NOMO-1 treated with DMSO at 0.1 percent for 48 hours (cell line): ENCODE measurements at regions not wholly inside any gene's neighbourhood (a gene's known extent, or its start where the extent isn't known, plus 50 kb on each side); places are given as distances from the start of the nearest gene placed in this dataset.
"Not testable (repeated sequence)": the region's sequence is repeated elsewhere in the genome, so short reads cannot be mapped to it uniquely, and the experiment has no call there.

ENCODE experiments used
- DNase-seq: peaks from one replicate; lab custom pipeline; 2025; ENCODE audit not compliant: unreplicated experiment; lab: John Stamatoyannopoulos, UW

- peak; percentile 92 for DNase-seq
These were observed 783.3 kb upstream of the CADM2 start for GRCh38 chr3:84175449-84175848.

- DNase-seq = no peak
These were observed 773.9 kb upstream of the CADM2 start for GRCh38 chr3:84184937-84185336.

GRCh38 chr3:84194029-84194428 is 764.8 kb upstream of the CADM2 start:
- DNase-seq = no peak

GRCh38 chr3:84209474-84209873 is 749.3 kb upstream of the CADM2 start:
- DNase-seq = no peak

- no peak for DNase-seq
These were observed 735.3 kb upstream of the CADM2 start for GRCh38 chr3:84223512-84223911.

- no peak for DNase-seq
These were observed 734.5 kb upstream of the CADM2 start for GRCh38 chr3:84224262-84224661.

- no peak for DNase-seq
These were observed 722.5 kb upstream of the CADM2 start for GRCh38 chr3:84236261-84236660.

DNA sequence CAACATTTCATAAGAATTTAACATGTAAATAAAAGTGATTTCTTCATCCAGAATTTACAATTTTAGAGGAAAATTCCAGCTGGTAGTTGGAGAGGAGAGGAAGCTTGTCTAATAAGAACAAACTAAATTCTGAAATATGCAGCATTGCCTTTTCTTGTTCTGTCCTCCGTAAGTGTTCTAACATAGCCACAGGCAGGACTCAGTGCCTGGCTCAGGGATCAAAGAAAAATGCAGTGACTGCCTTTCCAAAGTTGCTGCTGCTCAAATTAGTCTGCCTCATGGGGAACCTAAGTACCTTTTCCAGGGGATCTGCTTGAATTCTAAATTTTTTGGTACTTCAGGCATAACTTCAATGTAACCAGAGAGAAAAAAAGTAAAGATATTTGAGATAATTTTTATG is 713.0 kb upstream of the CADM2 start:
- no peak for DNase-seq

GRCh38 chr3:84260596-84260995 is 698.2 kb upstream of the CADM2 start:
- DNase-seq = no peak

DNA sequence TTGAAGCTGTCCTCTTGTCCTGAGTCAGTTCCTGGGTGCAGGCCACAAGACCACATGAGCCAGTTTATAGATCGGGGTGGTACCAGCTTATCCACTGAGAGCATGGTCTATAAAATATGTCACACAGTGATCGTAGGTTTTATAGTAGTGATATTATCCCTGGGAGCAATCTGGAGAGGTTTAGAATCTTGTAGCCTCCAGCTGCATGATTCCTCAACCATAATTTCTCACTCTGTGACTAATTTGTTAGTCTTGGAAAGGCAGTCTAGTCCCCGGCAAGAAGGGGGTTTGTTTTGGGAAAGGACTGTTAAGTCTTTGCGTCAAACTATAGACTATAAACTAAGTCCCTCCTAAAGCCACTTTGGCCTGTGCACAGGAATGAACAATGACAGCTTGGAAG is 693.0 kb upstream of the CADM2 start:
- no peak for DNase-seq

- DNase-seq = no peak
These were observed 683.3 kb upstream of the CADM2 start for GRCh38 chr3:84275532-84275931.

DNA sequence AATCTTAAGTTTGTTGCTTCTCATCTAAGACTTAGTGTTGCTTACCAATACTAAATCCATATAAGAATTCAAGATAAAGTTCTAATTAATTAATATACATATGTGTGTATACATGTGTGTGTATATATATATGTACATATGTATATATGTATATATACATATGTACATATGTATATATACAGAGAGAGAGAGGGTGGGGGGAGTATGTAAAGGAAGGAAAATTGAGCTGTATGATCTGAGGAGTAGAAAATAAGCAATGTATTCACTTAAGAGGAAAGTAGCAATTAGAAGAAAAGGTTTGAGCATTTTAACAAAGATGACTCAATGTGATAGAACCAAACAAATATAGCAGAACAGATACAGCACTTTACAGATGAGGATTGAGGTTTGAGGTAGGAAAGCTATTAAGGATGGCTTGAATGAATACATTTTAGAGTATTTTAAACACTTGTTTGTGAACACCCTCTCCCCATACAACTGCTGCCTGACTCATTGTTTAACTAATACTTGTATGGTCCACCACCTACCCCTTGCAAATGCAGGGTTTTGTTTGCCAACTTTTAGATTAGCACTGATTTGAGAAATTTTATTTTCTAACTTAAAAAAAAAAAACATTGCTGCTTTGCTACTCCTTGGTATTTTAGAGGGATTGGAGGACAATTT is 681.1 kb upstream of the CADM2 start:
- DNase-seq = no peak

DNA sequence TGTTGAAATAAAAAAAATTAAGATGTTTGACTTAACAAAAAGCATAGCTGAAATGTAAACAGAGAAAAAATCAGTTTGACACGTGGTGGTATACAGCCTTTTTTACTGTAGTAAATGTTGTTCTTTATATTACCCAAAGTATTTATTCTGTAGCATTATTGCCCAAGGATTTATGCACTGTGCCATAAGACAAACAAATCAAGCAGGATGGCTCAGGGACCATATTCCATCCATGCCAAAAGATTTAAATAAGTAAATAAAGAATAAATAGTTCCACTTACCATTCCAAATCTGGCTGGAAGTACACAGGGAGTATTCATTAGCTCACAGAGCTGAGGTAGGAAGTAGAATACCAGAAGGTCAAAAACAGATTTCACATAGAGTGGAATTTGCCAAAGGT is 666.7 kb upstream of the CADM2 start:
- no peak for DNase-seq

DNA sequence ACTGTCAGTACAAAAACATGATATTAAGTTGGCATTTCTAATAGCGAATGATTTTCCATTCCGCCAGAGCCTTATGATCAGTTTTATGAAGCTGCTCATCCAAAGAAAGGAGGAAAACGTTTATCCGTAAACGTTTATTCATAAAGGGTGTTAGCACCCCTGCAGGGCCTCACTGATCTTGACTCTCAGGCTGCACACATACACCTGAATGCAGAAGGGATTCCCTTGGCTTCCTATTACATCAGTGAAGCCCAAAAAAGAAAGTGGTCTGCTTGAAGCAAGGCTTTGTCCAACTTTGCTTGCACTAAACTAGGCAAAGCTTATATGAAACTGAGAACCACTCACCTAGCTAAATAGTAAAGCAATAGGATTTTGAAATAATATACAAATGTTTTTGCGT is 659.5 kb upstream of the CADM2 start:
- DNase-seq = no peak

- DNase-seq = no peak
These were observed 654.6 kb upstream of the CADM2 start for GRCh38 chr3:84304214-84304613.

- DNase-seq = no peak
These were observed 651.5 kb upstream of the CADM2 start for GRCh38 chr3:84307339-84307738.

DNA sequence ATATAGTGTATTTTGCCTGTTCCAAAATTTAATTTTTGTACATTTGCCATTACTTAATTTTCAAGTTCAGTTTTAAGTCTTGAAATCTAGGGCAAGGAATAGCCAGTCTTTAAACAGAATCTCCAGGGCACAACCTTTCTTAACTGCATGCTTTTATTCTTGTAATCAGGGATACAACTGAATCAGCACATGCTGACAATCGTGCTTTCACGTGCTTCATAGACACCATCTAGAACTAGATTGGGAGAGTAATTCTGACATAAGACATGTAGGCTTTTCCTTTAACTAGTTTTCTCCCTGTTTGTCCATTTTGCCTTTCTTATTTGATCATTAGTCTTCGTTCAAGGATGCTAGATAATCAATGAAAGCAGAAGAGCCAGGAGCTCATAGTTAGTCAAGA is 650.4 kb upstream of the CADM2 start:
- no peak for DNase-seq

DNA sequence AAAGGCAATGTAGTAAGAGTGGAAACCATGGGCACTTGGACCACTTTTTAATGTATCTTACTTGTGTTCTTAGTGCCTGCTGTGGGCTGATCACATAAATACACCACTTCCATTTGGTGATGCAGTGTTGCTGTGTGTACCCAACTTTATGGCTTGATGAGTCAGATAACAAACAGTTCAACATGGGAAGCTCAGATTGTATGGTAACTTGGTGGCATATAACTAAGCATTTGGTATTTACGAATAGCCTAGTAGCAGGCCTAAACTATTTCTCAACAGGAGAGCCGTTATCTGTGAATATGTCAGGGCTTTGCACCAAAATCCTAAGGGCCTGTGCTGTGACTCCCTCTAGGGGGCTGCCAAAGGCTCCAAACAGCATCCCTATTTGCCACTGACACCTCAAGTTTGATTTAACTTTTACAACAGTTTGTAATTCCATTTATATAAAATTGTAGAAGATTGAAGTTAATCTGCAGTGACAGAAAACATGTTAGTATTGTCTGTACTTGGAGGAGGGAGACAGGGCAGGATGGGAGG is 640.4 kb upstream of the CADM2 start:
- DNase-seq = no peak

- not testable (repeated sequence) for DNase-seq
These were observed 593.1 kb upstream of the CADM2 start for GRCh38 chr3:84365563-84366278.
